Gastroesophageal sphincter (tissue), 3 donors: ENCODE measurements at regions not wholly inside any gene's neighbourhood (a gene's known extent, or its start where the extent isn't known, plus 50 kb on each side); places are given as distances from the start of the nearest gene placed in this dataset.
"Not testable (repeated sequence)": the region's sequence is repeated elsewhere in the genome, so short reads cannot be mapped to it uniquely, and the experiment has no call there.

Source experiments
- CTCF ChIP-seq, 4 experiments: fragments of 200-600 bp in 2 of 4; fragments of 450-650 bp in 2 of 4; sonication (generic) in 1 of 4; IDR thresholded peaks; one replicate each; pipeline ENCODE4 v1.5.1; 2017 to 2019; ENCODE audit warnings: antibody characterized with exemption in 4 of 4, mild to moderate bottlenecking in 2 of 4, moderate library complexity in 2 of 4
- POLR2A ChIP-seq, 2 donors: fragments of 450-650 bp; IDR thresholded peaks; one replicate each; pipeline ENCODE4 v1.6.1; 2017; ENCODE audit warnings: antibody characterized with exemption in 2 of 2, mild to moderate bottlenecking in 2 of 2, moderate library complexity in 1 of 2
- POLR2AphosphoS5 ChIP-seq: sonication (generic); formaldehyde crosslinking; IDR thresholded peaks from one replicate; pipeline ENCODE4 v1.6.1; 2017; ENCODE audit warnings: antibody characterized with exemption

GRCh38 chr16:32187918-32188669 is 65.0 kb upstream of the TP53TG3D start:
- not testable (repeated sequence) for TF ChIP-seq POLR2A (IDR thresholded peaks at IDR 0.05); CTCF (IDR thresholded peaks at IDR 0.05); POLR2AphosphoS5
